HG03280 (cell line): ENCODE measurements at regions not wholly inside any gene's neighbourhood (a gene's known extent, or its start where the extent isn't known, plus 50 kb on each side); places are given as distances from the start of the nearest gene placed in this dataset.

ENCODE experiments used
- ATAC-seq: cut with Tn5 transposase; IDR thresholded peaks from one replicate; pipeline ENCODE4 v1.9.1; 2021; ENCODE audit warnings: mild to moderate bottlenecking, moderate library complexity; ENCODE audit not compliant: unreplicated experiment

- no peak for ATAC-seq
These were observed 960.2 kb downstream of the SQOR start for GRCh38 chr15:46595016-46595415.

DNA sequence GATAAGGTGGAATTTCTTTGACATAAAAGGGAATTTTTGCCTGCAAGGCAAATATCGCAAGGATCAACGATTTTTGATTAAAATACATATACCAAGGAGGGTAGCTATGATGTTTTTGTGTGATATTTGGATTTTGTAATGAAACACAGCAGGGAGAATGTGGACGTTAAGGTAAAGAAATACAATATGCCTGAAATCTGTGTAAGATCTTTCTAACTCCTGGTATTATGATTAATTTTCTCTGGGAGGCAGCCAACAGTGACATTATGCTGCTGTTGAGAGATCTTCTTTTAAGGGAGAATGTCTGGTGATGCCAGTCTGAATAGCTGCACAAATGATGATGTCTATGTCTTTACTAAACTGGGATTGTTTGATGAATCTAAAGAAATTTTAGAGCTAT lies 972.2 kb downstream of the SQOR start:
- no peak for ATAC-seq

DNA sequence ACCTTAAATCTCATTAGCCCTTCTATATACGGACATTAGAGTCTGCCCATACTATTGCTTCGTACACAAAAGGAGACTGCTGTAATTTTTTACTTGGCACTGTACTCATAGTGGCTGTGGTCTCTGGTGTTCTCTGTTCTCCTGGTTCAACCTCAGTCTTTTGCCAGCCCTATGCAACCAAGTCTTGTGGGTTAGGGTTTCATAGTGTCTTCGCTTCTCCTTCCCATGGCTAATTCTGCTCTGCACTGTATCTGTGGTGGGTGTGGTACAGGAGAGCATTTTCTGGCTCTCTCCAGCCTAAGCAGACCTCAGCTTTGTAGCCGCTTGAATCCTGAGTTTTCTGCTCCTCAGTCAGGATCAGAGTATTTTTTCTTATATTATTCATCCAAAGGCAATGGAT lies 981.2 kb downstream of the SQOR start:
- no peak for ATAC-seq

DNA sequence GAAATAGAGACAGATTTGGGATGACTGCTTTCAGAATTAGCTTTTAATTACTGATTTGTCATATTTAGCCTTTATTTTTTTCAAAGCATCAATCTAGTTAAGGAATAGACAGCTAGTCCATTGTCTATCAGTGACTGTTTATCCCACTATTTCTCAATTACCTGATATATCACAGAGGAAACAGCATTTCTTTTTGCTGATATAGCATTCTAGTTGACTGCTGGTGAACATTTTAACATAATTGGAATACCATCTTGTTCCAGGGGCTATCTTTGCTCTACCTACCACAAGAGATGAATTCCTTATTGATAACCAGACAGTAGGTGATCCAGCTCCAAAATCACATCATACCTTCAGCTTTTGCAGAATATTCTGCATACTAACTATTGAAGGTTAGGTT lies 982.7 kb downstream of the SQOR start:
- no peak for ATAC-seq

DNA sequence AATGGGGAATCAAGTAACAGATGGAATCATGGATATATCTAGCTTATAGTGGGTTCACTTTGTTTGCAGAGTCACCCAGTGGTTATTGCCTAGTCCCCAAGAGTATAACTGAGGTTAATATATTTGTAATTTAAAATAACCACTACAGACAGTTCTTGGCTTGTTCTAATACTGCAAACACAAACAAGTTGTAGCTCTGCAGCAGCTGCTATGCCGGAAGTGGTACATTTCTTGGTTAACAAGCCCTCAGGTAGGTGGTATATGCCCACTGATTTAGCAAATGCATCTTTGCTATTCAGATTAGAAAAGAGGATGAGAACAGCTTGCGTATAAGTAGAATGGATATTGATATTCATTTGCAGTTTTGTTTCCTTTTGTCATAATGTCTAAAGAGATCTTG lies 984.2 kb downstream of the SQOR start:
- no peak for ATAC-seq

GRCh38 chr15:46620392-46621013 lies 985.7 kb downstream of the SQOR start:
- ATAC-seq, result no peak

DNA sequence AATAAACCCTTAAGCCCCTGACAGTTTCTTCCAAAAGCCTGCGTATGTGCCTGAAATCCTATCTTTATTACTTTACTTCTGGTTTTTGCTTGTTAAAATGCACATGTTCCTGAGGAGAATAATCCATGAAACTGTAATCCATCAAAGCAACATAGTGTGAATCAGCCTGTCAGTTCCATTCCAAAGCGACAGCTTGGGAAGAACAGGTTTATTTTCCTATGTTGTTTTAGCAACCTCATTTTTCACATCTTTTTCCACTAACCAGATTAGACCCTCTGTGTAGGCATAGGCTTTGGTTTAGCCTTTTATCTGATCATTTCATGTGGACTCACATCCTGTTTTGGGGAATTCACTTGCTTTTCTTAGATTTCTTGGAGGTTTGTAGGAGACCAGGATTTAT lies 988.0 kb downstream of the SQOR start:
- ATAC-seq, result no peak

DNA sequence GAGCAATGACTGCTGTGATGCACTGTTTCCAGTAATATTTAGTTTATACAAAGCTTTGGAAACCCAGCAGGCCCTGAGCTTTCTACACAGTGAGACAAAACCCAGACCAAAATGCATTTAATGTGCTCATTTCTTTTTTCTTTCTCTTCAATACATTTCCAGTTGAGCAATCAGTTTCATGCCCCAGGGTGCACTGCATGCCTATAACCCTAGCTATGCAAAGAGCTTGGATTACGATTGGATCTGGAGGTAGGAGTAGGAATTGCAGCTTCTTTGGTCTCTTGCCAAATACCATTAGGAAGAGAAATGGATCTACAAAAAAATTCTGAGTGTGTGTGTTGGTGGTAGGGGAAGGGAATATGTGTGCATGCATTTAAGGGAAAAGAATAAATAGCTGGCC lies 1001.4 kb downstream of the SQOR start:
- ATAC-seq, result no peak

GRCh38 chr15:46644501-46645481 lies 1010.0 kb downstream of the SQOR start:
- ATAC-seq, result no peak

GRCh38 chr15:46646490-46646889 lies 1011.7 kb downstream of the SQOR start:
- no peak for ATAC-seq

DNA sequence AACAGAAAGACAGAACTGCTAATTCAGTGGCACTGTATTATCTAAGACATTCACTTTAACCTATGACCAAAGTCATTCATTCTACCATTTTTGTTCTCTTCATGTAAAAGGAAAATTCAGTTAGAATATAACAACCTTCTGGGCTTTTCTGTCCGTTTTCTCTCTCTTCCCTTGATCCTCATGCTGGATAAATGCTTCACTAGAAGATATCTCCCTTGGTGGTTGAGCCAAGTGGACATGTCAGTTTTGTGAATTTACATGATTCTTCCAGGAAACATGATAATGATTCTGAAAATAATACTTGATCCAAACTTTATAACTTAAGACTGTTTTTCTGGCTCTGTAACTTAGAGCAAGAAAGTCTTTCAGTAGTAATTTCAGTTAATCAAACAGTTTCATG lies 1012.2 kb downstream of the SQOR start:
- ATAC-seq, result no peak

DNA sequence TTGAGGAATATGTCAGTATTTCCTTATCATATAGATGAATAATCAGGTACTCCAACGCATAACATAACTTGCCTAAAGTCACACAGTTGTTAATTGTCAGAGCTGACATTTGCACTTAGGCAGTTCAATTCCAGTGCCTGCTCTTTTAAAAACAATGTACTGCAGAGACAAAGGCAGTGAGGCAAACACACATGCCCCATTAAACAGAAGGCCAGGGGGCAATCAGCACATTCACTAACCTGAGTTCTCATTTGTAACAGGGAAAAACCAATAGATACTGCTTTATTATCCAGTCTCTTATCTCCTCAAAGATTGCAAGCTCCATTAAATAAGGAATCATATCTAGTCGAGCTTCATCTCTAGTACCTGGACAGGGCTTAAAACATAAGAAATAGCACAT lies 1017.4 kb downstream of the SQOR start:
- ATAC-seq, result no peak

DNA sequence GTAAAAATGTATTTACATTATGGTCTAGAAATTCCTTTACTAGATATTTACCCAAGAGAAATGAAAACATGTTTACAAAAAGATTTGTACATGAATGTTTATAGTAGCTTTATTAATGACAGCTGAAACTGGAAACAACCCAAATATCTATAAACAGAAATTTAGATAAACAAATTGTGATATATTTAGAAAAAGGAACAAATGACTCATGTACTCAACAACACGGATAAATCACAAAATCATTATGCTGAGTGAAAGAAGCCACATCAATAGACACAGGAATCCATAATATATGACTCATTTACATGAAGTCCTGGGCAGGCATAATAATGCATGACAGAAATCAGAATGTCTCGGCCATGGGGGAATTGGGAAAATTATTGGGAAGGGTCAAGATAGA lies 1020.2 kb downstream of the SQOR start:
- no peak for ATAC-seq

GRCh38 chr15:46660096-46660842 lies 1025.4 kb downstream of the SQOR start:
- no peak for ATAC-seq

GRCh38 chr15:46670258-46670657 lies 1035.4 kb downstream of the SQOR start:
- ATAC-seq, result no peak

GRCh38 chr15:46671336-46671735 lies 1036.5 kb downstream of the SQOR start:
- no peak for ATAC-seq

DNA sequence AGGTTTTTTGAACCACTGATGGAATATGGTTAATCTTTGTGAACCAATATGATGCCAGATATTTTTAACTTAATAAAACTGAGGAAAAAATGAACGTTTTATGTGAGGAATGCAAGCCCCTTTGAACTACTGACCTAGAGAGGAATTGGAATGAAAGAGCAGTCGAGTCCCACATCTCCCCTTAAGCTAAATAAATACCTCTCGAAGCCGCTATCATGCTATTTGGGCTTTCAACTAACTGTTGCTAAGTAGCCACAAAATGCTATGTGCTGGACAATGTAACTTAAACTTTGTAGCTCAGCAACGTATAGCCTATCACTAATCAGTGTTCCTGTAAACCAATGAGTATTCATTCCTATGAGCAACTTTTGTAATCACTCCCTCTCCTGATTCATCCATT lies 1037.2 kb downstream of the SQOR start:
- ATAC-seq, result no peak

- ATAC-seq, result no peak
These were observed 1040.8 kb upstream of the SEMA6D start for GRCh38 chr15:46676233-46677206.

- no peak for ATAC-seq
These were observed 1039.8 kb upstream of the SEMA6D start for GRCh38 chr15:46677491-46677890.

DNA sequence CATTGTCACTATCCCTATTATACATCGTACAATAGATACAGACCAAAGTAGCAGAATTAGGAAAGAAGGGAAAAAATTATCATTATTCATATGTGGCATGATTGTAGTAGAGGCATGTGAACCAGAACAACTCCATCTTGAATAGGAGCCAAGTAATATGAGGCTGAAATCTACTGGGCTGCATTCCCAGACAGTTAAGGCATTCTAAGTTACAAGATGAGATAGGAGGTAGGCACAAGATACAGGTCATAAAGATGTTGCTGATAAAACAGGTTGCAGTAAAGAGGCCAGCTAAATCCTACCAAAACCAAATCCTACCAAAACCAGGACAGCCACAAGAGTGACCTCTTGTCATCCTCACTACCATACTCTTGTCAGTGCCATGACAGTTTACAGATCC lies 1035.4 kb upstream of the SEMA6D start:
- no peak for ATAC-seq
